GM06990 (cell line): ENCODE measurements at regions not wholly inside any gene's neighbourhood (a gene's known extent, or its start where the extent isn't known, plus 50 kb on each side); places are given as distances from the start of the nearest gene placed in this dataset.

Experiments used
- DNase-seq: peaks from one replicate; pipeline ENCODE4 v3.0.0-alpha.2; 2011; ENCODE audit not compliant: insufficient read length; ENCODE audit errors: extremely low read depth
- H3K27me3 ChIP-seq: replicated peaks from 2 replicates; pipeline ENCODE4 v1.6.0; 2011; ENCODE audit warnings: low read length; ENCODE audit not compliant: control insufficient read depth, insufficient read depth
- H3K36me3 ChIP-seq: 2 replicates; pipeline ENCODE4 v1.5.1; 2011; ENCODE audit warnings: low read length; ENCODE audit not compliant: control insufficient read depth, insufficient read depth
- H3K4me3 ChIP-seq: replicated peaks from 2 replicates; pipeline ENCODE4 v1.5.1; 2011; ENCODE audit warnings: low read depth, mild to moderate bottlenecking, control low read depth, low read length
- CTCF ChIP-seq: IDR thresholded peaks from 2 replicates; pipeline ENCODE4 v1.5.1; 2011; ENCODE audit warnings: low read length, control low read depth, mild to moderate bottlenecking, inconsistent platforms; ENCODE audit not compliant: insufficient read depth, poor library complexity, severe bottlenecking

- TF ChIP-seq CTCF: no peak
- Histone ChIP-seq H3K4me3 (no peak overlapping the region), H3K36me3 (no peaks in the 10 kb centered on the region), H3K27me3 (no peaks in the 10 kb centered on the region)
- no peak for DNase-seq
Measured at GRCh38 chr18:25724997-25725396, 365.4 kb downstream of the SS18 start.

- DNase-seq: no peak
- TF ChIP-seq CTCF: no peak
- H3K27me3 ChIP-seq: no peaks in the 10 kb centered on the region
- H3K36me3 ChIP-seq: no peaks in the 10 kb centered on the region
- no peak overlapping the region for H3K4me3 ChIP-seq
Measured at GRCh38 chr18:25724121-25724520, 366.3 kb downstream of the SS18 start.

- H3K4me3 ChIP-seq: no peak overlapping the region
- H3K36me3 ChIP-seq: no peaks in the 10 kb centered on the region
- H3K27me3 ChIP-seq: no peaks in the 10 kb centered on the region
- DNase-seq: no peak
- no peak for TF ChIP-seq CTCF
Measured at GRCh38 chr18:25713103-25713502, 361.1 kb upstream of the ZNF521 start.

GRCh38 chr18:25710981-25711380 lies 359.0 kb upstream of the ZNF521 start:
- Histone ChIP-seq H3K4me3 (no peak overlapping the region), H3K36me3 (no peaks in the 10 kb centered on the region), H3K27me3 (no peaks in the 10 kb centered on the region)
- no peak for TF ChIP-seq CTCF
- DNase-seq: no peak

GRCh38 chr18:25705650-25706049 lies 353.7 kb upstream of the ZNF521 start:
- TF ChIP-seq CTCF: no peak
- Histone ChIP-seq H3K27me3 (no peaks in the 10 kb centered on the region), H3K36me3 (no peaks in the 10 kb centered on the region), H3K4me3 (no peak overlapping the region)
- DNase-seq: no peak

- no peaks in the 10 kb centered on the region for H3K36me3 ChIP-seq
- H3K4me3 ChIP-seq: no peak overlapping the region
- no peaks in the 10 kb centered on the region for H3K27me3 ChIP-seq
- no peak for DNase-seq
- no peak for TF ChIP-seq CTCF
Measured at GRCh38 chr18:25704494-25704893, 352.5 kb upstream of the ZNF521 start.
